ENCODE measurements at regions not wholly inside any gene's neighbourhood (a gene's known extent, or its start where the extent isn't known, plus 50 kb on each side); places are given as distances from the start of the nearest gene placed in this dataset.

GRCh38 chr10:71161425-71161824, 50.9 kb upstream of the UNC5B start:
- TF ChIP-seq, protein P1, sequence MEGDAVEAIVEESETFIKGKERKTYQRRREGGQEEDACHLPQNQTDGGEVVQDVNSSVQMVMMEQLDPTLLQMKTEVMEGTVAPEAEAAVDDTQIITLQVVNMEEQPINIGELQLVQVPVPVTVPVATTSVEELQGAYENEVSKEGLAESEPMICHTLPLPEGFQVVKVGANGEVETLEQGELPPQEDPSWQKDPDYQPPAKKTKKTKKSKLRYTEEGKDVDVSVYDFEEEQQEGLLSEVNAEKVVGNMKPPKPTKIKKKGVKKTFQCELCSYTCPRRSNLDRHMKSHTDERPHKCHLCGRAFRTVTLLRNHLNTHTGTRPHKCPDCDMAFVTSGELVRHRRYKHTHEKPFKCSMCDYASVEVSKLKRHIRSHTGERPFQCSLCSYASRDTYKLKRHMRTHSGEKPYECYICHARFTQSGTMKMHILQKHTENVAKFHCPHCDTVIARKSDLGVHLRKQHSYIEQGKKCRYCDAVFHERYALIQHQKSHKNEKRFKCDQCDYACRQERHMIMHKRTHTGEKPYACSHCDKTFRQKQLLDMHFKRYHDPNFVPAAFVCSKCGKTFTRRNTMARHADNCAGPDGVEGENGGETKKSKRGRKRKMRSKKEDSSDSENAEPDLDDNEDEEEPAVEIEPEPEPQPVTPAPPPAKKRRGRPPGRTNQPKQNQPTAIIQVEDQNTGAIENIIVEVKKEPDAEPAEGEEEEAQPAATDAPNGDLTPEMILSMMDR (IDR thresholded peaks at IDR 0.05; ENCODE audit: low read length), result no peak
- no peak for TF ChIP-seq EZH2 (IDR thresholded peaks at IDR 0.05; ENCODE audit: borderline replicate concordance, low read length)
